ENCODE measurements at regions not wholly inside any gene's neighbourhood (a gene's known extent, or its start where the extent isn't known, plus 50 kb on each side); places are given as distances from the start of the nearest gene placed in this dataset.

GRCh38 chr9:109860521-109860920 lies 80.5 kb downstream of the PALM2AKAP2 start:
- H3K4me1 ChIP-seq (ENCODE audit: control insufficient read depth, insufficient read depth, low read length, unreplicated experiment), result no peaks in the 10 kb centered on the region
- H3K4me3 ChIP-seq (ENCODE audit: low read depth, low read length), result no peak overlapping the region
- H3K79me2 ChIP-seq (ENCODE audit: control insufficient read depth, insufficient read depth, low read length, unreplicated experiment), result peaks cover under 1% of the 10 kb centered on the region
- H3K36me3 ChIP-seq (ENCODE audit: insufficient read depth, low read length), result no peaks in the 10 kb centered on the region
- H3K27ac ChIP-seq (ENCODE audit: low read depth, low read length), result no peak overlapping the region
- H3K27me3 ChIP-seq (ENCODE audit: insufficient read depth, low read length), result no peaks in the 10 kb centered on the region
- H2AFZ ChIP-seq (ENCODE audit: low read length, unreplicated experiment), result no peak overlapping the region

GRCh38 chr9:109861499-109861898 lies 81.5 kb downstream of the PALM2AKAP2 start:
- Histone ChIP-seq H3K36me3 (ENCODE audit: insufficient read depth, low read length) (no peaks in the 10 kb centered on the region), H3K79me2 (ENCODE audit: control insufficient read depth, insufficient read depth, low read length, unreplicated experiment) (no peaks in the 10 kb centered on the region), H3K4me3 (ENCODE audit: low read depth, low read length) (no peak overlapping the region), H2AFZ (ENCODE audit: low read length, unreplicated experiment) (no peak overlapping the region), H3K4me1 (ENCODE audit: control insufficient read depth, insufficient read depth, low read length, unreplicated experiment) (no peaks in the 10 kb centered on the region), H3K27ac (ENCODE audit: low read depth, low read length) (no peak overlapping the region), H3K27me3 (ENCODE audit: insufficient read depth, low read length) (no peaks in the 10 kb centered on the region)

GRCh38 chr9:109861918-109862317 lies 81.9 kb downstream of the PALM2AKAP2 start:
- no peaks in the 10 kb centered on the region for H3K4me1 ChIP-seq (ENCODE audit: control insufficient read depth, insufficient read depth, low read length, unreplicated experiment)
- H3K27ac ChIP-seq (ENCODE audit: low read depth, low read length), result no peak overlapping the region
- H3K36me3 ChIP-seq (ENCODE audit: insufficient read depth, low read length), result no peaks in the 10 kb centered on the region
- no peaks in the 10 kb centered on the region for H3K27me3 ChIP-seq (ENCODE audit: insufficient read depth, low read length)
- H2AFZ ChIP-seq (ENCODE audit: low read length, unreplicated experiment), result no peak overlapping the region
- H3K79me2 ChIP-seq (ENCODE audit: control insufficient read depth, insufficient read depth, low read length, unreplicated experiment), result no peaks in the 10 kb centered on the region
- no peak overlapping the region for H3K4me3 ChIP-seq (ENCODE audit: low read depth, low read length)

- Histone ChIP-seq H3K36me3 (ENCODE audit: insufficient read depth, low read length) (no peaks in the 10 kb centered on the region), H2AFZ (ENCODE audit: low read length, unreplicated experiment) (no peak overlapping the region), H3K27ac (ENCODE audit: low read depth, low read length) (no peak overlapping the region), H3K27me3 (ENCODE audit: insufficient read depth, low read length) (no peaks in the 10 kb centered on the region), H3K4me3 (ENCODE audit: low read depth, low read length) (no peak overlapping the region), H3K4me1 (ENCODE audit: control insufficient read depth, insufficient read depth, low read length, unreplicated experiment) (no peaks in the 10 kb centered on the region), H3K79me2 (ENCODE audit: control insufficient read depth, insufficient read depth, low read length, unreplicated experiment) (no peaks in the 10 kb centered on the region)
Measured at GRCh38 chr9:109862452-109862851, 82.5 kb downstream of the PALM2AKAP2 start.

- H3K79me2 ChIP-seq (ENCODE audit: control insufficient read depth, insufficient read depth, low read length, unreplicated experiment), result no peaks in the 10 kb centered on the region
- no peaks in the 10 kb centered on the region for H3K27me3 ChIP-seq (ENCODE audit: insufficient read depth, low read length)
- no peaks in the 10 kb centered on the region for H3K4me1 ChIP-seq (ENCODE audit: control insufficient read depth, insufficient read depth, low read length, unreplicated experiment)
- H3K27ac ChIP-seq (ENCODE audit: low read depth, low read length), result no peak overlapping the region
- no peak overlapping the region for H2AFZ ChIP-seq (ENCODE audit: low read length, unreplicated experiment)
- no peaks in the 10 kb centered on the region for H3K36me3 ChIP-seq (ENCODE audit: insufficient read depth, low read length)
- H3K4me3 ChIP-seq (ENCODE audit: low read depth, low read length), result no peak overlapping the region
Measured at GRCh38 chr9:109863961-109864360, 84.0 kb downstream of the PALM2AKAP2 start.

- H3K27me3 ChIP-seq (ENCODE audit: insufficient read depth, low read length), result no peaks in the 10 kb centered on the region
- H3K4me1 ChIP-seq (ENCODE audit: control insufficient read depth, insufficient read depth, low read length, unreplicated experiment), result no peaks in the 10 kb centered on the region
- no peak overlapping the region for H3K27ac ChIP-seq (ENCODE audit: low read depth, low read length)
- no peak overlapping the region for H3K4me3 ChIP-seq (ENCODE audit: low read depth, low read length)
- H3K79me2 ChIP-seq (ENCODE audit: control insufficient read depth, insufficient read depth, low read length, unreplicated experiment), result no peaks in the 10 kb centered on the region
- H3K36me3 ChIP-seq (ENCODE audit: insufficient read depth, low read length), result no peaks in the 10 kb centered on the region
- H2AFZ ChIP-seq (ENCODE audit: low read length, unreplicated experiment), result no peak overlapping the region
Measured at GRCh38 chr9:109865521-109865920, 85.5 kb downstream of the PALM2AKAP2 start.

- Histone ChIP-seq H3K4me1 (ENCODE audit: control insufficient read depth, insufficient read depth, low read length, unreplicated experiment) (no peaks in the 10 kb centered on the region), H3K27ac (ENCODE audit: low read depth, low read length) (no peak overlapping the region), H3K4me3 (ENCODE audit: low read depth, low read length) (no peak overlapping the region), H3K79me2 (ENCODE audit: control insufficient read depth, insufficient read depth, low read length, unreplicated experiment) (no peaks in the 10 kb centered on the region), H3K36me3 (ENCODE audit: insufficient read depth, low read length) (no peaks in the 10 kb centered on the region), H3K27me3 (ENCODE audit: insufficient read depth, low read length) (no peaks in the 10 kb centered on the region), H2AFZ (ENCODE audit: low read length, unreplicated experiment) (no peak overlapping the region)
Measured at GRCh38 chr9:109868207-109868606, 88.2 kb downstream of the PALM2AKAP2 start.

- Histone ChIP-seq H3K79me2 (ENCODE audit: control insufficient read depth, insufficient read depth, low read length, unreplicated experiment) (no peaks in the 10 kb centered on the region), H3K27ac (ENCODE audit: low read depth, low read length) (no peak overlapping the region), H3K27me3 (ENCODE audit: insufficient read depth, low read length) (no peaks in the 10 kb centered on the region), H3K4me3 (ENCODE audit: low read depth, low read length) (no peak overlapping the region), H3K36me3 (ENCODE audit: insufficient read depth, low read length) (no peaks in the 10 kb centered on the region), H3K4me1 (ENCODE audit: control insufficient read depth, insufficient read depth, low read length, unreplicated experiment) (no peaks in the 10 kb centered on the region), H2AFZ (ENCODE audit: low read length, unreplicated experiment) (no peak overlapping the region)
Measured at GRCh38 chr9:109868722-109869121, 88.7 kb downstream of the PALM2AKAP2 start.

GRCh38 chr9:109870365-109870764 lies 90.4 kb downstream of the PALM2AKAP2 start:
- Histone ChIP-seq H3K27me3 (ENCODE audit: insufficient read depth, low read length) (no peaks in the 10 kb centered on the region), H3K36me3 (ENCODE audit: insufficient read depth, low read length) (no peaks in the 10 kb centered on the region), H2AFZ (ENCODE audit: low read length, unreplicated experiment) (no peak overlapping the region), H3K27ac (ENCODE audit: low read depth, low read length) (no peak overlapping the region), H3K4me1 (ENCODE audit: control insufficient read depth, insufficient read depth, low read length, unreplicated experiment) (no peaks in the 10 kb centered on the region), H3K4me3 (ENCODE audit: low read depth, low read length) (no peak overlapping the region), H3K79me2 (ENCODE audit: control insufficient read depth, insufficient read depth, low read length, unreplicated experiment) (no peaks in the 10 kb centered on the region)

GRCh38 chr9:109872901-109873300 lies 92.9 kb downstream of the PALM2AKAP2 start:
- no peak overlapping the region for H3K4me3 ChIP-seq (ENCODE audit: low read depth, low read length)
- H2AFZ ChIP-seq (ENCODE audit: low read length, unreplicated experiment), result no peak overlapping the region
- H3K27me3 ChIP-seq (ENCODE audit: insufficient read depth, low read length), result no peaks in the 10 kb centered on the region
- H3K36me3 ChIP-seq (ENCODE audit: insufficient read depth, low read length), result no peaks in the 10 kb centered on the region
- H3K4me1 ChIP-seq (ENCODE audit: control insufficient read depth, insufficient read depth, low read length, unreplicated experiment), result no peaks in the 10 kb centered on the region
- H3K79me2 ChIP-seq (ENCODE audit: control insufficient read depth, insufficient read depth, low read length, unreplicated experiment), result no peaks in the 10 kb centered on the region
- H3K27ac ChIP-seq (ENCODE audit: low read depth, low read length), result no peak overlapping the region

- H3K4me3 ChIP-seq (ENCODE audit: low read depth, low read length), result no peak overlapping the region
- H3K4me1 ChIP-seq (ENCODE audit: control insufficient read depth, insufficient read depth, low read length, unreplicated experiment), result no peaks in the 10 kb centered on the region
- no peaks in the 10 kb centered on the region for H3K36me3 ChIP-seq (ENCODE audit: insufficient read depth, low read length)
- no peak overlapping the region for H2AFZ ChIP-seq (ENCODE audit: low read length, unreplicated experiment)
- H3K27me3 ChIP-seq (ENCODE audit: insufficient read depth, low read length), result no peaks in the 10 kb centered on the region
- no peaks in the 10 kb centered on the region for H3K79me2 ChIP-seq (ENCODE audit: control insufficient read depth, insufficient read depth, low read length, unreplicated experiment)
- H3K27ac ChIP-seq (ENCODE audit: low read depth, low read length), result no peak overlapping the region
Measured at GRCh38 chr9:109875495-109876129, 95.6 kb downstream of the PALM2AKAP2 start.

Data from ACC112 (cell line).